OCI-LY3 (cell line): ENCODE measurements at regions not wholly inside any gene's neighbourhood (a gene's known extent, or its start where the extent isn't known, plus 50 kb on each side); places are given as distances from the start of the nearest gene placed in this dataset.

Experiments
- H2AFZ ChIP-seq: fragments of 200-600, 300-600 bp; shearing (Covaris generic); 2 replicates; pipeline ENCODE4 v1.6.0; 2014; ENCODE audit warnings: antibody characterized with exemption, low read depth, low read length
- H3K27ac ChIP-seq: fragments of 200-600, 300-600 bp; sonication (generic); 2 replicates; pipeline ENCODE4 v1.5.1; 2014; ENCODE audit warnings: mild to moderate bottlenecking, low read length, moderate library complexity, mixed read lengths
- H3K27me3 ChIP-seq: fragments of 200-600, 300-600 bp; sonication (generic); 2 replicates; pipeline ENCODE4 v1.6.1; 2014; ENCODE audit warnings: low read depth, low read length, mixed read lengths
- H3K36me3 ChIP-seq: fragments of 200-600, 300-600 bp; sonication (generic); replicated peaks from 2 replicates; pipeline ENCODE3; 2014; ENCODE audit warnings: low read depth, low read length, mixed read lengths
- H3K4me1 ChIP-seq: fragments of 300-600, 200-600 bp; sonication (generic); 2 replicates; pipeline ENCODE4 v1.6.1; 2014; ENCODE audit warnings: low read length, mixed read lengths
- H3K4me2 ChIP-seq: fragments of 200-600, 300-600 bp; sonication (generic); 2 replicates; pipeline ENCODE4 v1.6.1; 2014; ENCODE audit warnings: low read length, mixed read lengths
- H3K4me3 ChIP-seq: fragments of 300-600, 200-600 bp; sonication (generic); 2 replicates; pipeline ENCODE4 v1.5.1; 2014; ENCODE audit warnings: antibody characterized with exemption, mild to moderate bottlenecking, low read length, moderate library complexity
- H3K79me2 ChIP-seq: fragments of 300-600, 200-600 bp; shearing (Covaris generic); 2 replicates; pipeline ENCODE4 v1.6.1; 2014; ENCODE audit warnings: mild to moderate bottlenecking, low read length, mixed read lengths
- H3K9ac ChIP-seq: fragments of 300-600, 200-600 bp; shearing (Covaris generic); 2 replicates; pipeline ENCODE4 v1.6.0; 2014; ENCODE audit warnings: mild to moderate bottlenecking, low read length, moderate library complexity
- H3K9me3 ChIP-seq: fragments of 200-600, 300-600 bp; shearing (Covaris generic); 2 replicates; pipeline ENCODE4 v1.6.1; 2014; ENCODE audit warnings: low read length, mixed read lengths; ENCODE audit not compliant: insufficient read depth
- H4K20me1 ChIP-seq: fragments of 200-600, 300-600 bp; sonication (generic); 2 replicates; pipeline ENCODE4 v1.6.1; 2016; ENCODE audit warnings: low read length, mixed read lengths; ENCODE audit not compliant: insufficient read depth
- CTCF ChIP-seq: fragments of 200-600, 300-600 bp; sonication (generic); IDR thresholded peaks from 2 replicates; pipeline ENCODE4 v1.5.1; 2014; ENCODE audit warnings: antibody characterized with exemption, low read length, low read depth
- EZH2phosphoT487 ChIP-seq: fragments of 200-600 bp; shearing (Covaris generic); IDR thresholded peaks from 2 replicates; pipeline ENCODE4 v1.6.1; 2018; ENCODE audit warnings: antibody characterized with exemption, mixed run types, low read depth

- no peak for TF ChIP-seq EZH2phosphoT487
- no peak for TF ChIP-seq CTCF
- Histone ChIP-seq H3K4me3 (no peak overlapping the region), H3K4me2 (no peak overlapping the region), H3K27ac (no peak overlapping the region), H4K20me1 (no peaks in the 10 kb centered on the region), H3K36me3 (no peaks in the 10 kb centered on the region), H3K79me2 (no peaks in the 10 kb centered on the region), H3K9ac (no peak overlapping the region), H3K27me3 (peaks cover 12% of the 10 kb centered on the region), H3K9me3 (no peaks in the 10 kb centered on the region), H3K4me1 (no peaks in the 10 kb centered on the region), H2AFZ (no peak overlapping the region)
Observed at GRCh38 chr7:155985518-155986250, 173.4 kb upstream of the SHH start.

GRCh38 chr7:155984609-155985405 is 172.5 kb upstream of the SHH start:
- Histone ChIP-seq H3K9ac (no peak overlapping the region), H3K27me3 (peaks cover 12% of the 10 kb centered on the region), H4K20me1 (no peaks in the 10 kb centered on the region), H3K27ac (no peak overlapping the region), H3K4me3 (no peak overlapping the region), H3K4me2 (no peak overlapping the region), H3K79me2 (no peaks in the 10 kb centered on the region), H3K36me3 (no peaks in the 10 kb centered on the region), H3K4me1 (no peaks in the 10 kb centered on the region), H3K9me3 (no peaks in the 10 kb centered on the region), H2AFZ (no peak overlapping the region)
- TF ChIP-seq CTCF = no peak
- TF ChIP-seq EZH2phosphoT487 = no peak

GRCh38 chr7:155984028-155984580 is 171.8 kb upstream of the SHH start:
- H3K27ac ChIP-seq = no peak overlapping the region
- no peak overlapping the region for H3K4me2 ChIP-seq
- H3K79me2 ChIP-seq = no peaks in the 10 kb centered on the region
- no peaks in the 10 kb centered on the region for H4K20me1 ChIP-seq
- H2AFZ ChIP-seq = no peak overlapping the region
- H3K27me3 ChIP-seq = peaks cover 15% of the 10 kb centered on the region
- TF ChIP-seq CTCF (no peak), EZH2phosphoT487 (no peak)
- H3K9ac ChIP-seq = no peak overlapping the region
- no peaks in the 10 kb centered on the region for H3K4me1 ChIP-seq
- H3K4me3 ChIP-seq = no peak overlapping the region
- H3K36me3 ChIP-seq = no peaks in the 10 kb centered on the region
- H3K9me3 ChIP-seq = no peaks in the 10 kb centered on the region

- no peaks in the 10 kb centered on the region for H3K36me3 ChIP-seq
- H3K9ac ChIP-seq = no peak overlapping the region
- H4K20me1 ChIP-seq = no peaks in the 10 kb centered on the region
- H3K4me2 ChIP-seq = no peak overlapping the region
- H3K79me2 ChIP-seq = no peaks in the 10 kb centered on the region
- peaks cover 23% of the 10 kb centered on the region for H3K27me3 ChIP-seq
- H3K9me3 ChIP-seq = no peaks in the 10 kb centered on the region
- H3K4me3 ChIP-seq = no peak overlapping the region
- TF ChIP-seq EZH2phosphoT487 (no peak), CTCF (no peak)
- H3K27ac ChIP-seq = no peak overlapping the region
- H2AFZ ChIP-seq = no peak overlapping the region
- H3K4me1 ChIP-seq = no peaks in the 10 kb centered on the region
Observed at GRCh38 chr7:155983176-155983815, 171.0 kb upstream of the SHH start.
